CD14-positive monocyte (primary cell): ENCODE measurements at regions not wholly inside any gene's neighbourhood (a gene's known extent, or its start where the extent isn't known, plus 50 kb on each side); places are given as distances from the start of the nearest gene placed in this dataset.

Experiments used
- DNase-seq, 3 donors: peaks; one replicate each; pipeline ENCODE4 v3.0.0-alpha.2; 2011 to 2022
- H2AFZ ChIP-seq: 2 replicates; pipeline ENCODE4 v1.6.0; 2012; ENCODE audit warnings: mild to moderate bottlenecking, low read depth, low read length, inconsistent platforms; ENCODE audit not compliant: insufficient read depth, poor library complexity, severe bottlenecking
- H3K27ac ChIP-seq, 2 donors: 1 replicate in 1 of 2; 2 replicates in 1 of 2; pipeline ENCODE4 v1.5.1; 2012 to 2013; ENCODE audit warnings: low read length in 2 of 2, control low read depth in 1 of 2, inconsistent platforms in 1 of 2, low read depth in 1 of 2, mild to moderate bottlenecking in 1 of 2
- H3K27me3 ChIP-seq, 2 donors: one replicate each; pipeline versions ENCODE4 v1.6.0 to v1.6.1; 2011 to 2013; ENCODE audit warnings: low read length in 2 of 2; ENCODE audit not compliant: control insufficient read depth in 2 of 2, insufficient read depth in 2 of 2
- H3K36me3 ChIP-seq, 2 donors: replicated peaks in 1 of 2; 1 replicate in 1 of 2; 2 replicates in 1 of 2; pipeline versions ENCODE4 v1.5.1 to v1.6.1; 2012 to 2013; ENCODE audit warnings: low read length in 2 of 2, control low read depth in 1 of 2, inconsistent platforms in 1 of 2, mild to moderate bottlenecking in 1 of 2; ENCODE audit not compliant: insufficient read depth in 2 of 2, control insufficient read depth in 1 of 2
- H3K4me1 ChIP-seq, 2 donors: 1 replicate in 1 of 2; 2 replicates in 1 of 2; pipeline versions ENCODE4 v1.5.1 to v1.6.1; 2012 to 2013; ENCODE audit warnings: low read length in 2 of 2, control low read depth in 1 of 2, inconsistent platforms in 1 of 2, mild to moderate bottlenecking in 1 of 2, moderate library complexity in 1 of 2; ENCODE audit not compliant: insufficient read depth in 2 of 2, control insufficient read depth in 1 of 2
- H3K4me2 ChIP-seq: replicated peaks from 2 replicates; pipeline ENCODE3; 2012; ENCODE audit warnings: low read length, moderate library complexity, mild to moderate bottlenecking; ENCODE audit not compliant: poor library complexity, severe bottlenecking; ENCODE audit errors: extremely low read depth
- H3K4me3 ChIP-seq, 3 experiments: fragments of 200-600 bp in 1 of 3; sonication (generic) in 1 of 3; replicated peaks in 1 of 3; 1 replicate in 2 of 3; 2 replicates in 1 of 3; pipeline ENCODE4 v1.5.1; 2011 to 2013; ENCODE audit warnings: low read length in 3 of 3, mild to moderate bottlenecking in 3 of 3, control low read depth in 2 of 3, low read depth in 2 of 3, inconsistent platforms in 1 of 3, moderate library complexity in 1 of 3
- H3K79me2 ChIP-seq: 2 replicates; pipeline ENCODE4 v1.6.0; 2012; ENCODE audit warnings: mild to moderate bottlenecking, control low read depth, inconsistent platforms, low read length, moderate library complexity; ENCODE audit not compliant: insufficient read depth
- H3K9ac ChIP-seq: 2 replicates; pipeline ENCODE4 v1.6.0; 2017; ENCODE audit warnings: low read length, mild to moderate bottlenecking; ENCODE audit not compliant: insufficient read depth, poor library complexity, severe bottlenecking
- H3K9me3 ChIP-seq, 2 donors: replicated peaks in 1 of 2; 1 replicate in 1 of 2; 2 replicates in 1 of 2; pipeline versions ENCODE4 v1.5.1 to v1.6.1; 2012 to 2013; ENCODE audit warnings: low read length in 2 of 2, control low read depth in 1 of 2; ENCODE audit not compliant: control insufficient read depth in 1 of 2, insufficient read depth in 1 of 2
- H4K20me1 ChIP-seq: 2 replicates; pipeline ENCODE4 v1.6.0; 2012; ENCODE audit warnings: mild to moderate bottlenecking, low read length, control low read depth, moderate library complexity; ENCODE audit not compliant: insufficient read depth
- H3K27ac Mint-ChIP-seq, 7 donors: one replicate each; pipeline ENCODE4 v1.8.0; 2020; ENCODE audit warnings: mild to moderate bottlenecking in 7 of 7, mixed read lengths in 7 of 7, moderate library complexity in 6 of 7, inconsistent platforms in 2 of 7
- H3K27me3 Mint-ChIP-seq, 3 donors: one replicate each; pipeline ENCODE4 v1.8.0; 2021 to 2022; ENCODE audit warnings: low read depth in 3 of 3, mild to moderate bottlenecking in 3 of 3, mixed read lengths in 3 of 3, moderate library complexity in 3 of 3, inconsistent platforms in 1 of 3
- H3K36me3 Mint-ChIP-seq, 2 donors: one replicate each; pipeline ENCODE4 v1.8.0; 2020; ENCODE audit warnings: mixed read lengths in 2 of 2, inconsistent platforms in 1 of 2, mild to moderate bottlenecking in 1 of 2
- H3K4me1 Mint-ChIP-seq: one replicate; pipeline ENCODE4 v1.8.0; 2020; ENCODE audit warnings: mild to moderate bottlenecking, mixed read lengths
- H3K4me3 Mint-ChIP-seq, 2 donors: one replicate each; pipeline ENCODE4 v1.8.0; 2020; ENCODE audit warnings: mild to moderate bottlenecking in 2 of 2, mixed read lengths in 2 of 2, moderate library complexity in 1 of 2
- H3K9me3 Mint-ChIP-seq, 7 donors: one replicate each; pipeline ENCODE4 v1.8.0; 2020 to 2022; ENCODE audit warnings: mixed read lengths in 7 of 7, mild to moderate bottlenecking in 6 of 7, moderate library complexity in 6 of 7, inconsistent platforms in 2 of 7
- CTCF ChIP-seq: fragments of 200-600 bp; IDR thresholded peaks from one replicate; pipeline ENCODE4 v1.8.0; 2022; ENCODE audit warnings: antibody characterized with exemption, mild to moderate bottlenecking
- WGBS: methylation state at CpG from one replicate; pipeline ENCODE4 v1.1.5; 2013; ENCODE audit warnings: missing lambda C conversion rate; ENCODE audit not compliant: insufficient coverage; 5-methylcytosine and 5-hydroxymethylcytosine counted together
- intact Hi-C, 2 donors: fragments of 100-400 bp; cut with micrococcal nuclease; formaldehyde crosslinking; loops; one replicate each; pipeline versions ENCODE4 v1.15.0 to v1.15.1; 2023

GRCh38 chr7:124667312-124668153 is 98.1 kb downstream of the GPR37 start:
- no peak overlapping the region for H2AFZ ChIP-seq
- no peaks in the 10 kb centered on the region for H3K4me1 Mint-ChIP-seq
- no peak for DNase-seq
- H3K9ac ChIP-seq: no peak overlapping the region
- no peaks in the 10 kb centered on the region for H3K9me3 ChIP-seq
- no peak overlapping the region for H3K4me3 Mint-ChIP-seq
- TF ChIP-seq CTCF: no peak
- H3K4me1 ChIP-seq: no peaks in the 10 kb centered on the region
- intact Hi-C loops: no loop called here
- H3K4me3 ChIP-seq: no peak overlapping the region
- H3K27ac ChIP-seq: no peak overlapping the region
- 85% methylated on average over 4 of the region's 9 CpGs for WGBS
- H3K79me2 ChIP-seq: no peaks in the 10 kb centered on the region
- no peaks in the 10 kb centered on the region for H3K27me3 Mint-ChIP-seq
- H3K36me3 Mint-ChIP-seq: no peaks in the 10 kb centered on the region
- no peak overlapping the region for H3K4me2 ChIP-seq
- peaks cover 0 to 2% (median 0%) of the 10 kb centered on the region in 7 donors for H3K9me3 Mint-ChIP-seq
- H3K27ac Mint-ChIP-seq: no peak overlapping the region
- no peaks in the 10 kb centered on the region for H4K20me1 ChIP-seq
- no peaks in the 10 kb centered on the region for H3K27me3 ChIP-seq
- no peaks in the 10 kb centered on the region for H3K36me3 ChIP-seq

- TF ChIP-seq CTCF: no peak
- Histone ChIP-seq H3K27me3 (no peaks in the 10 kb centered on the region), H4K20me1 (no peaks in the 10 kb centered on the region), H3K9ac (no peak overlapping the region), H2AFZ (no peak overlapping the region), H3K27ac (no peak overlapping the region), H3K4me1 (no peaks in the 10 kb centered on the region), H3K79me2 (no peaks in the 10 kb centered on the region), H3K4me3 (no peak overlapping the region), H3K4me2 (no peak overlapping the region), H3K9me3 (no peaks in the 10 kb centered on the region), H3K36me3 (no peaks in the 10 kb centered on the region)
- no peaks in the 10 kb centered on the region for H3K4me1 Mint-ChIP-seq
- DNase-seq: no peak
- peaks cover 0 to 2% (median 0%) of the 10 kb centered on the region in 7 donors for H3K9me3 Mint-ChIP-seq
- H3K27ac Mint-ChIP-seq: no peak overlapping the region
- H3K36me3 Mint-ChIP-seq: no peaks in the 10 kb centered on the region
- H3K4me3 Mint-ChIP-seq: no peak overlapping the region
- intact Hi-C loops: no loop called here
- H3K27me3 Mint-ChIP-seq: peaks cover 0 to 1% (median 0%) of the 10 kb centered on the region in 3 donors
Observed at GRCh38 chr7:124662937-124663336, 102.7 kb downstream of the GPR37 start.
